Keratinocyte (primary cell): ENCODE measurements at regions not wholly inside any gene's neighbourhood (a gene's known extent, or its start where the extent isn't known, plus 50 kb on each side); places are given as distances from the start of the nearest gene placed in this dataset.

ENCODE experiments used
- CTCF ChIP-seq, 3 experiments: IDR thresholded peaks in 1 of 3; conservative IDR thresholded peaks in 1 of 3; optimal IDR thresholded peaks in 1 of 3; 2 replicates in 2 of 3; 3 replicates in 1 of 3; pipeline versions ENCODE3 to v1.5.1; 2011; ENCODE audit warnings: low read length in 3 of 3, mild to moderate bottlenecking in 3 of 3, moderate library complexity in 2 of 3, control low read depth in 1 of 3, inconsistent platforms in 1 of 3; ENCODE audit not compliant: insufficient read depth in 2 of 3; ENCODE audit errors: extremely low read depth in 1 of 3
- EZH2 ChIP-seq: IDR thresholded peaks from one replicate; pipeline ENCODE4 v1.6.1; 2012; ENCODE audit warnings: inconsistent platforms, mild to moderate bottlenecking, low read length, moderate library complexity

- TF ChIP-seq CTCF (optimal IDR thresholded peaks at IDR 0.05 in 1 of 3, IDR thresholded peaks at IDR 0.05 in 1 of 3, conservative IDR thresholded peaks at IDR 0.05 in 1 of 3; ENCODE audit: extremely low read depth in 1 of 3, insufficient read depth in 2 of 3, low read length in 3 of 3) (no peak), EZH2 (no peak)
These were observed 61.7 kb upstream of the MAP4K3 start for GRCh38 chr2:39498786-39499185.
